ENCODE measurements at regions not wholly inside any gene's neighbourhood (a gene's known extent, or its start where the extent isn't known, plus 50 kb on each side); places are given as distances from the start of the nearest gene placed in this dataset.
"Not testable (repeated sequence)": the region's sequence is repeated elsewhere in the genome, so short reads cannot be mapped to it uniquely, and the experiment has no call there.

- not testable (repeated sequence) for TF ChIP-seq POLR2A (IDR thresholded peaks at IDR 0.05; ENCODE audit: low read length); GATA1 (IDR thresholded peaks at IDR 0.05; ENCODE audit: low read depth, low read length)
Observed at GRCh38 chr5:100013305-100013704, 521.9 kb upstream of the FAM174A start.

Data from erythroblast (primary cell).